D721Med (cell line): ENCODE measurements at regions not wholly inside any gene's neighbourhood (a gene's known extent, or its start where the extent isn't known, plus 50 kb on each side); places are given as distances from the start of the nearest gene placed in this dataset.

Experiments used
- DNase-seq: peaks from one replicate; pipeline ENCODE4 v3.0.0; 2011; ENCODE audit warnings: low spot score; ENCODE audit not compliant: insufficient read length
- FAIRE-seq: peaks from 2 replicates; lab custom pipeline; 2011; peaks lifted over from hg19 to GRCh38; lab: Jason Lieb, UNC
- CTCF ChIP-seq: IDR thresholded peaks from 2 replicates; pipeline ENCODE4 v1.5.1; 2012; ENCODE audit warnings: mild to moderate bottlenecking, control low read depth; ENCODE audit not compliant: insufficient read depth; ENCODE audit errors: missing control alignments

GRCh38 chr6:19301980-19302379 is 535.2 kb upstream of the ID4 start:
- FAIRE-seq = no peak
- no peak for TF ChIP-seq CTCF
- DNase-seq = no peak

GRCh38 chr6:19303383-19303782 is 533.8 kb upstream of the ID4 start:
- no peak for TF ChIP-seq CTCF
- DNase-seq (no peak), FAIRE-seq (no peak)

GRCh38 chr6:19309661-19310060 is 527.5 kb upstream of the ID4 start:
- FAIRE-seq (no peak), DNase-seq (no peak)
- TF ChIP-seq CTCF = no peak

GRCh38 chr6:19311786-19312185 is 525.4 kb upstream of the ID4 start:
- no peak for FAIRE-seq
- no peak for TF ChIP-seq CTCF
- DNase-seq = no peak

GRCh38 chr6:19312241-19312978 is 524.8 kb upstream of the ID4 start:
- no peak for DNase-seq
- TF ChIP-seq CTCF = no peak
- FAIRE-seq = no peak

- FAIRE-seq (no peak), DNase-seq (no peak)
- no peak for TF ChIP-seq CTCF
Observed at GRCh38 chr6:19317431-19317986, 519.7 kb upstream of the ID4 start.

GRCh38 chr6:19319005-19319404 is 518.2 kb upstream of the ID4 start:
- no peak for TF ChIP-seq CTCF
- DNase-seq (no peak), FAIRE-seq (no peak)
